ENCODE measurements at regions not wholly inside any gene's neighbourhood (a gene's known extent, or its start where the extent isn't known, plus 50 kb on each side); places are given as distances from the start of the nearest gene placed in this dataset.
"Not testable (repeated sequence)": the region's sequence is repeated elsewhere in the genome, so short reads cannot be mapped to it uniquely, and the experiment has no call there.

GRCh38 chr2:21890716-21891115 lies 766.9 kb downstream of the TDRD15 start:
- DNase-seq (ENCODE audit: extremely low read depth, low read depth): no peak
- no peak for TF ChIP-seq CTCF (IDR thresholded peaks at IDR 0.05; ENCODE audit: low read depth, low read length)

- no peak for DNase-seq (ENCODE audit: extremely low read depth, low read depth)
- no peak for TF ChIP-seq CTCF (IDR thresholded peaks at IDR 0.05; ENCODE audit: low read depth, low read length)
Measured at GRCh38 chr2:21891191-21891590, 767.4 kb downstream of the TDRD15 start.

- TF ChIP-seq CTCF (IDR thresholded peaks at IDR 0.05; ENCODE audit: low read depth, low read length): no peak
- DNase-seq (ENCODE audit: extremely low read depth, low read depth): no peak
Measured at GRCh38 chr2:21892140-21892539, 768.4 kb downstream of the TDRD15 start.

DNA sequence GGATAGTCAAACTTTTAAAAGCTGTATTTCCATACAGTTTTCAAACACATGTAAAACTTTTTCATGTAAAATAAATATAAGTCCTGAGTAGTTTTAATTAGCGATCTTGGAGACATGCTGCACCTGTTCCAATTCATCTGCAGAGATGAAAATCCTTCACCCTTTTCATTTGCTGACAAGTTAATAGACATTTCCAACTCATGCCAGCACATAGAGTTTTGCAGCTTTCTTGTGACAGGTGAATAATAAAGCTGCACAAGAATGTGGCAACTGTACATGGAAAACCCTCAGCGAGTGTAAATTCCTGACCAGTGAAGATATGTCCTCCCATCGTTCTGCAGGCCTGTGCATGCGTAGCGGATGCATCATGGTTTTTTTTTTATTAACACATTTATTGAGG lies 771.4 kb downstream of the TDRD15 start:
- TF ChIP-seq CTCF (IDR thresholded peaks at IDR 0.05; ENCODE audit: low read depth, low read length): no peak
- no peak for DNase-seq (ENCODE audit: extremely low read depth, low read depth)

- DNase-seq (ENCODE audit: extremely low read depth, low read depth): not testable (repeated sequence)
Measured at GRCh38 chr2:21908712-21909380, 785.1 kb downstream of the TDRD15 start.

GRCh38 chr2:21910832-21911507 lies 787.2 kb downstream of the TDRD15 start:
- TF ChIP-seq CTCF (IDR thresholded peaks at IDR 0.05; ENCODE audit: low read depth, low read length): no peak
- DNase-seq (ENCODE audit: extremely low read depth, low read depth): no peak

GRCh38 chr2:21912405-21912804 lies 788.6 kb downstream of the TDRD15 start:
- no peak for DNase-seq (ENCODE audit: extremely low read depth, low read depth)
- TF ChIP-seq CTCF (IDR thresholded peaks at IDR 0.05; ENCODE audit: low read depth, low read length): no peak

DNA sequence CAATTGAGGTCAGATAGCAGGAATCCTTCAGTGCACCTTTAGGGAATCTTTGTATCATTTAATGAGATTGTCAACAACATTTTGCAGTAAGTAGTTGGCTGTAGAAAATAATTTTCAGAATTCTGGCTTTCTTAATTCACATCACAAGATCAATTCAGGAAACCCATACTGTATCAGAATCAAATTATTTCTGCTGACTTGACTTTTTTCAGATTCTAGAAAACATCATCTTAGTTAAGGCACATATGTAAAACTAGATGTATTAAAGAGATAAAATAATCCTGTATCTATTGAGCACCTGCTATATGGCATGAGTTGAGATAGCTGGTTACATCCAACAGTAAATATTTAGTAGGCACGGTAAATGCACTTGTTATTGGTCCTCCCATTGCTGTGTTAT lies 791.4 kb downstream of the TDRD15 start:
- no peak for TF ChIP-seq CTCF (IDR thresholded peaks at IDR 0.05; ENCODE audit: low read depth, low read length)

More for the DNA sequence above, 791.4 kb downstream of the TDRD15 start:
- DNase-seq (ENCODE audit: extremely low read depth, low read depth): no peak
